Activated CD4-positive, alpha-beta T cell treated with anti-CD3 and anti-CD28 coated beads, Interleukin-10, Interleukin-2, amounts not matched to agents 100 ng/mL and 50 ng/mL, durations not matched to agents 16 hours and 8 hours (primary cell): ENCODE measurements at regions not wholly inside any gene's neighbourhood (a gene's known extent, or its start where the extent isn't known, plus 50 kb on each side); places are given as distances from the start of the nearest gene placed in this dataset.
A peak's percentile ranks its signal among the peaks of the same experiment; 100 is the strongest.
"Not testable (repeated sequence)": the region's sequence is repeated elsewhere in the genome, so short reads cannot be mapped to it uniquely, and the experiment has no call there.

ENCODE experiments used
- DNase-seq: peaks from one replicate; pipeline ENCODE4 v3.0.0-alpha.2; 2020

- DNase-seq, result no peak
Observed at GRCh38 chr2:221997100-221997499, 301.7 kb downstream of the PAX3 start.

- no peak for DNase-seq
Observed at GRCh38 chr2:221994926-221995325, 303.9 kb downstream of the PAX3 start.

- DNase-seq, result not testable (repeated sequence)
Observed at GRCh38 chr2:221984376-221984775, 314.4 kb downstream of the PAX3 start.

- no peak for DNase-seq
Observed at GRCh38 chr2:221981912-221982470, 316.8 kb downstream of the PAX3 start.

DNA sequence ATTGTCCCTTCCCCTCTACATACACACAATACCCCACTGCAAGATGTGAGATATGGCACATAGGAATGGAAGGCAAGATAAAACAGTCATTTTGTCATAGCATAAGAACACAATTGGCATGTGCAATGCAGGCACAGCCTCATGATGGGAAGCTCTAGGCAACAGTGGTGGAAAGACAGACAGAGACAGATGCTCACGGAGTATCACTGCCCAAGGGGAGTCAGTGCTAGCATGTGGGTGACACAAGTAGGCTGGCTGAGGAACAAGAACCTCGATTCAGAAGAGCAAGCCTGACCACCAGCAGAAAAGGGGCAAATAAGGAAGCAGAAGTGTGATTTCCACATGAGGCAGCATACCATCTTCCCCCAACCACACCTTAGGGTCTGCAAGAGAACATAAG lies 323.6 kb downstream of the PAX3 start:
- no peak for DNase-seq

GRCh38 chr2:221973902-221974301 lies 324.9 kb downstream of the PAX3 start:
- DNase-seq, result no peak

- no peak for DNase-seq
Observed at GRCh38 chr2:221973502-221973901, 325.3 kb downstream of the PAX3 start.

GRCh38 chr2:221972813-221973478 lies 325.9 kb downstream of the PAX3 start:
- DNase-seq, result no peak

DNA sequence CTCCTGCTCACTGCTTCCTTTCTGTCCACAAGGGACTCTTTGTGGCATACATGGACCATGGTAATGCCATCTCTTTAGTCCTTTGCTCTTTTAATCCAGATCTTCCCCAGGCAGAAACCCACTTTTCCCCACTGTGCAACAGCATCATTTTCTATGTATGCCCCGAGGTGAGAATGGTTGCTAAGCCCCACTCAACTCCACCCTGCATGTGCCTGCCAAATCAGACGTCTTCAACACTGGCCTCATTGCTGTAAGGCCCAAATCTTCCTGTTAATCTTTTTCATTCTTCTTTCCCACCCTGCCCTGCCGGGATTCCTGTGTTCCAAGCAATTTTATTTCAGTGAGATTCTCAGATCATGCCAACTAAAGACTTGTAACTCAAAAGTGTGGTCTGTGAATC lies 328.4 kb downstream of the PAX3 start:
- DNase-seq, result no peak

- DNase-seq, result no peak
Observed at GRCh38 chr2:221969830-221970144, 329.0 kb downstream of the PAX3 start.

DNA sequence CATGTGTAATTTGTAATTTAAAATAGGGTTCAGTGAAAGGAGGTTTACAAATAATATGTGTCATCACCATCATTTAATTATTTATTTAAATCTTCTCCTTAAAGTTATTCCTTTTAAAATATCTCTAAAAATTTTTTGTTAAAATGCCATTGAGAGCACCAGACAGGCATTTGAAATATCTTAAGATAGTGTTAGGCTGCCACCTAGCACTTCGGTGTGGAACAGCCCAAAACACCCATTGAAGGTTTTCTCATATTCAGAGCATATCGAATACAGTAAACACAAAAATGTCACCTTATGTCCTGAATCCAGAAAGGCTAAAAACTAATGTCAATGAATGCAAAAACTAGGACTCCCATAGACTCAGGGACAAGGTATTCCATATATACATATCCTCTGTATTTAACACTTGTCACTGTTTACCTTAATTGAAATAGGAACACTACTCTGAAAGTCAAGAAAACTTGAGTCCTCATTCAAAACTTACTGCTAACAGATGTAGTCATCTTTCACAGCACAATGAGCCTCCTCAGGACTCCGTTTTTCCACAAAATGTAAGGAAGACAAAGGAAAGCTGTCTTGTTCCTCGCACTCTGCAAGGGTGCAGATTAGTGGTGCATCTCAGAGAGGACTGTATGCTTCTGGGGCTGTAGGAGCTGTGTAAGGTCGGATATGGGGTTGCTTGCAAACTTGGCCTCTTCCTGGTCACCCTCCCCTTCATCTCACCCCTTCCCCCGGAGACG lies 329.5 kb downstream of the PAX3 start:
- DNase-seq, result peak; percentile 34

- no peak for DNase-seq
Observed at GRCh38 chr2:221962186-221962585, 336.6 kb downstream of the PAX3 start.

DNA sequence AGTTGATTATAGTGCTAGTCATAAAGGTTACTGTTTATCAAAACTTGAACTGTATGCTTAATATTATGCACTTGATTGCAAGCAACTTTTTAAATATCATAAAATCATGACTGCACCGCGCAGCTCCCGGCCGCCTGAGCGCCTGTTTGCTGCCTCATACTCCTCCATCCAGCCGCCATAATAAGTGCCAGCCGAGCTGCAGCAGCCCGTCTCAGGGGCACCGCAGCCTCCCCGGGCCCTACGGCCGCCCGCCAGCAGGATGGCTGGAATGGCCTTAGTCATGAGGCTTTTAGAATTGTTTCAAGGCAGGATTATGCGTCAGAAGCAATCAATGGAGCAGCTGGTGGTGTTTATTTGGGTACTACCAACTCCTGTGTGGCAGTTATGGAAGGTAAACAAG lies 337.2 kb downstream of the PAX3 start:
- no peak for DNase-seq

DNA sequence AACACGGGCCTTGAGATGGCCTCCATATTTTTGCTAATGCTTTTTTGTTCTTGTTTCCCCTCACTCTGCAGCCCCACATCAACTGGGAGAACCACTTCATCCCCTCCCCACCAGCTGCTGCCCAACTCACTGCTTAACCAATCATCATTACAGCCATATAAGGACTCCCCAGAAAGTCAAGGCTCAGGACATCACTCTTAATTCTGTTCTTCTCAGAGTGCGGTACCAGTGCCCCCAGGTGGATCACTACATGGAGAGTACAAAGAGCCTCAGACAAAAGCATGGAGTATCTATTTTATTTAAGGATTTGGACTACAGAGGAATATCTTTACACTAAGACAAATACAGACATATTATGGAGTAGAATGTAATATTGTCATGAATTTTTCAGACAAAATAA lies 340.6 kb downstream of the PAX3 start:
- no peak for DNase-seq

- DNase-seq, result no peak
Observed at GRCh38 chr2:221948076-221948475, 350.7 kb downstream of the PAX3 start.

- DNase-seq, result not testable (repeated sequence)
Observed at GRCh38 chr2:221944452-221944851, 354.3 kb downstream of the PAX3 start.

DNA sequence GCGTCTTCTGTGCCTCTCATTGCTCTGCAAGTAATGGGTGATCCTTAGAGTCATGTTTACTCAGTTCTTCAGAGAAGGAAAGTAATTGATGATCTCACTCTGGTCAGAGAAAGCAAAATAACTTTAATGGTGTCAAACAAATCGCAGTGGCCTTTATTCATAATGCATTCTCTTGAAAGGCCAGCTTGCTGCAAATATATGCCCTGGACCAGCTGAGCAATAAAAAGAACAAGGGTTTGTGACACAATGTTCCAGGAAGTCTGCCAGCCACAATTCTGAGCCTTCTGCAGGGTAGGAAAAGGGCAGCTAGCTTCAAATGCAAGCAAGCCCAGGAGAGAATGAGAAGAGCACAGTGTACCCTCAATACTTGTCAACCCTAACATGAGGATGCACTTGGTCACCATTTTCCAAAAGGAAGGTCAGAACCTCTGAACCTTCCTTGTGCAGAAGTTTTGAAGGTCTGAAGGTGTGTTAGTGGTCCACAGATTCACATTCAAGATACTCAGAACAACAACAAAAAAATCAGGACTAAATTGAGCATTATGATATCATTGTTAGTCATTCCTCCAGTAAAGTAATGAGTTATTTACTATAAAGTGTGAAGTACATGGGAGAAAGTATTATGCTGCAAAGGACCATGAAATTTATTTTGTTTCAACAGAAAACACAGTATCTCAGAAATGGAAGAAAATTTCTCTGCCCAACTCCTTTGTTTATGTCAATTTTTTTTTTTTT lies 355.6 kb downstream of the PAX3 start:
- no peak for DNase-seq

GRCh38 chr2:221931251-221931991 lies 359.3 kb upstream of the EPHA4 start:
- DNase-seq, result no peak

DNA sequence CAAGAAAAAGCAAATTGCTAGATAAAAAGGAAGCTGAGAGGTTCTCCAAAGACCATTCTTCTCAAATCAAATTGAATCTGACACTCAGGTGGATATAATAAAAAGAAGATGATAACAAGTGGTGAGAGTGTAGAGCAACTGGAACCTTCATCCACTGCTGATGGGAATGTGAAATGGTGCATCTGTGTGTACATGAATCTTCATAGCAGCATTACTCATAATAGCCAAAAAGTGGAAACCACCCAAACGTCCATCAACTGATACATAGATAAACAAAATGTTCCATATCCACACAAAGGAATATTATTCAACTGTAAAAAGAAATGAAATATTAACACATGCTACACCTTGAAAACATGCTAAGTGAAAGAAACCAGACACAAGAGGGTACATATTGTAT lies 357.2 kb upstream of the EPHA4 start:
- DNase-seq, result no peak

GRCh38 chr2:221926327-221926726 lies 354.2 kb upstream of the EPHA4 start:
- DNase-seq, result no peak

DNA sequence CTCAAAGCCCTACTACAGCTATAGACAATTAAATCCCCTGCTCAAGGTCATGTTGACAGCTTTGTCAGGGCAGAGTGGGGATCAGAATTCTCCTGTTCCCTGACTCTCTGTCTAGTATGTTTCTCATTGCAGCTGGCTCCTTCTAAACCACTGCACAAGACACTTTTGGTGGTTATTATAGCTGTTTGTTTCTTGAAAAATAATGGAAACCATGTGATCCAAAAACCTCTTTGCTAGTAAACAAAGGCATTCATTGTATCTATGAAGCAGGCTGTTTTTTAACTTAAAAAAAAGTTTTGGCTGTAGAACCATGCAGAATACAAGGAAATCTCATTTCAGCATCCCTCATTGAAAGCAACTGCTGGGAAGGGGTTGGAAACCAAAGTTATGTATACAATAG lies 352.5 kb upstream of the EPHA4 start:
- no peak for DNase-seq

DNA sequence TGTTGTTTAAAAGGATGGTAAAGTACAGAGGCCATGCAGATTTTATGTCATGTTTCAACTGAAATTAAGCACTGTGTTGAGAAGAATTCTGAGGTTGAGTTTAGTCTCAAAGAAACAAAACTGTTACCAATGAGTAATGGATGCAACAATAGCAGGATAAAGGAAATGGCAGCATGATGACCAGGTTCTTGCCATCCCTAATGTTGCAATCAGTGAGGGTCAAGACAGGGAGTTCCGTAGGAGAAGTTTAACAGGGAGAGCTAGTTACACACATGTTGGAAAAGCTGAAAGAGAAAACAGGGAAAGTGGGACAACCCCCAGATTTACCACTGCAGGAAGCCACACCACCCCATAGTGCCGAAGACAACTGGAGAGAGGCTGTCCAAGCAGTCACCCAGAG lies 343.8 kb upstream of the EPHA4 start:
- no peak for DNase-seq

DNA sequence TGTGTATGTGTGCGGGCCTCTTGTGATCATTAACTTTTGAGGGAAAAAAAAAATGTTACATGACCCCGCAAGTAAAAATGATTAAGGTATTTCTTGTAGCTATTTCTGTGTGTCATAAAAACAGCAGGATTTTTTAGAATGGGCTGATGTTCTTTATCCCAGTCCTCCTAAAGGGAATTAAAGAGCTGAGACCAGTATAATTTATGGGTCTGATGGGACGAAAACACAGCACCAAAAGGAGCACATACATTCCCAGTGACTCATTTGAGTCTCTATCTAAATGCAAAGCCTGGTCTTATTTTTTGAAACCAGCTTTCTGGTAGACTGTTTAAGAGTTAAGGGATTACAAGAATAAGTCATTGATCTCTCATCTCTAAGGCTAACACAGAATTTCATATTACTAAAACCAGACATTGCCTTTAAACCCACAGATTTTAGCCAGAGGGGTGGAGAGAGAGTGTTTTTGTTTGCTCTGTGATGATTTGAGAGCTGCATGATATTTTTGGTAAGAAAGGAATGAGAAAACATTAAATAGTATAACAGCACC lies 342.3 kb upstream of the EPHA4 start:
- no peak for DNase-seq
